ENCODE measurements at regions not wholly inside any gene's neighbourhood (a gene's known extent, or its start where the extent isn't known, plus 50 kb on each side); places are given as distances from the start of the nearest gene placed in this dataset.

- Histone ChIP-seq H3F3A (ENCODE audit: insufficient read depth, low read length) (no peaks in the 10 kb centered on the region), H3K36me3 (ENCODE audit: insufficient read depth, low read length) (no peaks in the 10 kb centered on the region), H3K4me2 (ENCODE audit: low read length) (no peak overlapping the region), H3K9me3 (ENCODE audit: low read length) (no peaks in the 10 kb centered on the region), H3K9me2 (ENCODE audit: low read depth, low read length) (no peaks in the 10 kb centered on the region), H3K79me2 (ENCODE audit: insufficient read depth, low read length) (no peaks in the 10 kb centered on the region), H3K9ac (ENCODE audit: low read length) (no peak overlapping the region), H3K4me3 (ENCODE audit: low read depth, low read length, poor library complexity, severe bottlenecking) (no peak overlapping the region), H3K27ac (ENCODE audit: low read depth, low read length, poor library complexity, severe bottlenecking) (no peak overlapping the region), H4K20me1 (ENCODE audit: insufficient read depth, low read length) (no peaks in the 10 kb centered on the region), H3K27me3 (ENCODE audit: insufficient read depth, low read length) (no peaks in the 10 kb centered on the region), H3K4me1 (ENCODE audit: insufficient read depth, low read length, severe bottlenecking) (no peaks in the 10 kb centered on the region), H2AFZ (ENCODE audit: low read length) (no peak overlapping the region)
- TF ChIP-seq EZH2 (IDR thresholded peaks at IDR 0.05; ENCODE audit: borderline replicate concordance, low read length): no peak
- TF ChIP-seq CTCF (IDR thresholded peaks at IDR 0.05; ENCODE audit: low read length): no peak
These were observed 418.9 kb upstream of the FANCL start for GRCh38 chr2:58660046-58660445.

GRCh38 chr2:58655152-58655551, 414.0 kb upstream of the FANCL start:
- no peak overlapping the region for H3K4me2 ChIP-seq (ENCODE audit: low read length)
- H3K27ac ChIP-seq (ENCODE audit: low read depth, low read length, poor library complexity, severe bottlenecking): no peak overlapping the region
- TF ChIP-seq EZH2 (IDR thresholded peaks at IDR 0.05; ENCODE audit: borderline replicate concordance, low read length): no peak
- no peak for TF ChIP-seq CTCF (IDR thresholded peaks at IDR 0.05; ENCODE audit: low read length)
- H4K20me1 ChIP-seq (ENCODE audit: insufficient read depth, low read length): no peaks in the 10 kb centered on the region
- H2AFZ ChIP-seq (ENCODE audit: low read length): no peak overlapping the region
- no peaks in the 10 kb centered on the region for H3K36me3 ChIP-seq (ENCODE audit: insufficient read depth, low read length)
- no peaks in the 10 kb centered on the region for H3K9me2 ChIP-seq (ENCODE audit: low read depth, low read length)
- H3K9ac ChIP-seq (ENCODE audit: low read length): no peak overlapping the region
- no peaks in the 10 kb centered on the region for H3K9me3 ChIP-seq (ENCODE audit: low read length)
- no peaks in the 10 kb centered on the region for H3F3A ChIP-seq (ENCODE audit: insufficient read depth, low read length)
- H3K27me3 ChIP-seq (ENCODE audit: insufficient read depth, low read length): no peaks in the 10 kb centered on the region
- H3K79me2 ChIP-seq (ENCODE audit: insufficient read depth, low read length): no peaks in the 10 kb centered on the region
- no peaks in the 10 kb centered on the region for H3K4me1 ChIP-seq (ENCODE audit: insufficient read depth, low read length, severe bottlenecking)
- H3K4me3 ChIP-seq (ENCODE audit: low read depth, low read length, poor library complexity, severe bottlenecking): no peak overlapping the region

GRCh38 chr2:58651930-58652329, 410.8 kb upstream of the FANCL start:
- no peaks in the 10 kb centered on the region for H3K9me3 ChIP-seq (ENCODE audit: low read length)
- H3K9ac ChIP-seq (ENCODE audit: low read length): no peak overlapping the region
- no peaks in the 10 kb centered on the region for H3K36me3 ChIP-seq (ENCODE audit: insufficient read depth, low read length)
- H3K27ac ChIP-seq (ENCODE audit: low read depth, low read length, poor library complexity, severe bottlenecking): no peak overlapping the region
- H2AFZ ChIP-seq (ENCODE audit: low read length): no peak overlapping the region
- no peaks in the 10 kb centered on the region for H3K4me1 ChIP-seq (ENCODE audit: insufficient read depth, low read length, severe bottlenecking)
- no peaks in the 10 kb centered on the region for H3K79me2 ChIP-seq (ENCODE audit: insufficient read depth, low read length)
- no peak overlapping the region for H3K4me3 ChIP-seq (ENCODE audit: low read depth, low read length, poor library complexity, severe bottlenecking)
- H3F3A ChIP-seq (ENCODE audit: insufficient read depth, low read length): no peaks in the 10 kb centered on the region
- H4K20me1 ChIP-seq (ENCODE audit: insufficient read depth, low read length): no peaks in the 10 kb centered on the region
- no peaks in the 10 kb centered on the region for H3K27me3 ChIP-seq (ENCODE audit: insufficient read depth, low read length)
- TF ChIP-seq EZH2 (IDR thresholded peaks at IDR 0.05; ENCODE audit: borderline replicate concordance, low read length): no peak
- TF ChIP-seq CTCF (IDR thresholded peaks at IDR 0.05; ENCODE audit: low read length): no peak
- H3K9me2 ChIP-seq (ENCODE audit: low read depth, low read length): no peaks in the 10 kb centered on the region
- no peak overlapping the region for H3K4me2 ChIP-seq (ENCODE audit: low read length)

All from OCI-LY1 (cell line).